H1 (cell line): ENCODE measurements at regions not wholly inside any gene's neighbourhood (a gene's known extent, or its start where the extent isn't known, plus 50 kb on each side); places are given as distances from the start of the nearest gene placed in this dataset.

Experiments used
- SIN3A ChIP-seq, 2 experiments: IDR thresholded peaks in 1 of 2; conservative IDR thresholded peaks in 1 of 2; 2 replicates each; pipeline ENCODE4 v1.6.1; 2011 to 2012; ENCODE audit warnings: low read length in 2 of 2, improper control_type of control experiment in 1 of 2, low read depth in 1 of 2, mild to moderate bottlenecking in 1 of 2

DNA sequence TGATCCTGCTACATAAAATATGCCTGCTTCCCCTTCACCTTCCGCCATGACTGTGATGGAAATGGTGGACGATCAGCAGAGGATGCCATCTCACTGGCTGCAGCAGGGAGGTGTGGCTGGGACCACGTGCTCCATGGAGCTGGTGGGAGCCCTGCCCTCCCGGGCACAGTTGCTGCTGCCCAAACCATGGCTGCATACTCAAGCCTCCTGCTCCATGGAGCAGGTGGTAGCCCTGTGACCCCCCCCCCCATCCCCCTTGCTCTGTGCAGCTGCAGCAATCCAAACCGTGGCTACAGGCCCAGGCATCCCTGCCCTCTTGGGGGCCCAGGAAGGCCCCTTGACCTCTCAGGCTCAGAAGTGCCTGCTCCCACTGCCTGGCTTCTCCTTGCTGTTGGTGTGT is 597.5 kb upstream of the LMO3 start (continued):
- TF ChIP-seq SIN3A (conservative IDR thresholded peaks at IDR 0.05 in 1 of 2, IDR thresholded peaks at IDR 0.05 in 1 of 2; ENCODE audit: low read depth in 1 of 2, low read length in 2 of 2) = no peak
